ENCODE measurements at regions not wholly inside any gene's neighbourhood (a gene's known extent, or its start where the extent isn't known, plus 50 kb on each side); places are given as distances from the start of the nearest gene placed in this dataset.

DNA sequence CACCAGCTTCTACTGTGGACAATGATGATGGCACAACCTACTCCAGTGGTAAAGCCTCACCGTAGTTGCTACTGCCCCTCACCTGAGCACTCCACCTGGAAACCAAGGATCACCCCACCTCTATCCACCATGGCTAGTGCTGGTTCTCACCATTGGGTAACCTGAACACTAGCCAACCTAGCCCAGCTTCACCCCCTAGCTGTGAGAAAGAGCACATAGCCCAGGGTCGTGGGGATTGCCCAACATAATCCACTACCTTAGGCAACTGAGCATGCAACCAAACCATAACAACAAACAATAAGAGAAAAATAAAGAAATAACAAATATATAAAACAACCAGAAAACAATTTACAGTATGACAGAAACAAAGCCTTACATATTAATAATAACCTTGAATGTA lies 560.1 kb downstream of the DIAPH3 start:
- no peak for DNase-seq

DNA sequence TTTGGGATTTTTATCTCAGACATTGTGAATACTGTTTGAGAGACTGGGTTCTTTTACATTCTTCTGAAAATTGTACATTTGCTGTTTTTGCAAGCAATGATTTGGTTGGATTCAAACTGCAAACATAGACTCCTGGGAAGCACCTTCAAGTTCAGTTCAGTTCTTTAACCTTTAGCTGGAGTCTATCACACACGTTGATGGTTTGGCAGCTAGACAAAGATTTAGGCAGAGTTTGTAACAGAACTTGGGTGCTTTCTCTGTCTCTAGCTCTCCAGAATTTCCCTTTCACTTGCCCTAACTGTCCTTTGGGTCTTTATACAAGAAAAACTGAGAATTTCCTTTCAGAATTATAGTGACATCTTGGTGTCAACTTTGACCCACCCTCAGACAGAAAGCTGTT lies 556.6 kb downstream of the DIAPH3 start:
- no peak for DNase-seq

DNA sequence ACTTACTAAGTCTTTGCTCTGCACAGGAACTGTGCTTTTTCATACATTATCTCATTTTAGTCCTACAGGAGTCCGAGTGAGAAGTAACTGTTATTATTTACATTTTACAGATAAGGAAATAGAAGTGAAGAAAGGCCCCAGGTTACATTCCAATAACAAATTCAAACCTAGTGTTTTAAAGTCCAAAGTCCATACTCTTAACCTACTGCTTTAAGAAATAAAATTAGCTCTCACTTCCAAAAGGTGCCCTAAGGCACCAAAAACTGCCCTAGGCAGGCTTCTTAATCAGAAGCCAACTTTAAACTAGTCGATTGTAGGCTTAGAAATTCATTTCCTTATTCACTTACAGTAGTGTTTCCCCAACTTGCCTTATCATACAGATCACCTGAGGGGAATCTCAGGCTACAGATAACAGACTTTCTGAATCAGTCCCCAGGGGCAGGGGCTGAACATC lies 555.9 kb downstream of the DIAPH3 start:
- DNase-seq = no peak

DNA sequence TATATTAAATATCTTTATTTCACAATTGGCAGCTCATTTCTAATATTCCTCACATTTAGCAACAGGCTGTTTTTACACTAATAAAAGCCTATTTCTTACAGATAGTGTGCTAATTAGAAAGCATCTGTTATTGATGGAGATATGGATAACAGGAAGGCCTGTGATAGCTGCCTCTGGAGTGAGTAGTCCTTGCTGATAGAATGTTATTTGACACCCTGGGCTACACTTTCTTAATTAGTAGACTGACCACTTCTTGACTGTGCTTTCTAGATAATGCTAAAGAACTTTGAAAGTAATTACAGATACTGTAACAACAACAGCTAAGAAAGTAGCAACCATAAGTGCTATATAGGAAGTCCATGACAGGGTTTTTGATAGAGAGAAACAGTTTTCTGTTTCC lies 554.3 kb downstream of the DIAPH3 start:
- no peak for DNase-seq

Measured in effector CD8-positive, alpha-beta T cell (primary cell).